ENCODE measurements at regions not wholly inside any gene's neighbourhood (a gene's known extent, or its start where the extent isn't known, plus 50 kb on each side); places are given as distances from the start of the nearest gene placed in this dataset.
"Not testable (repeated sequence)": the region's sequence is repeated elsewhere in the genome, so short reads cannot be mapped to it uniquely, and the experiment has no call there.

DNA sequence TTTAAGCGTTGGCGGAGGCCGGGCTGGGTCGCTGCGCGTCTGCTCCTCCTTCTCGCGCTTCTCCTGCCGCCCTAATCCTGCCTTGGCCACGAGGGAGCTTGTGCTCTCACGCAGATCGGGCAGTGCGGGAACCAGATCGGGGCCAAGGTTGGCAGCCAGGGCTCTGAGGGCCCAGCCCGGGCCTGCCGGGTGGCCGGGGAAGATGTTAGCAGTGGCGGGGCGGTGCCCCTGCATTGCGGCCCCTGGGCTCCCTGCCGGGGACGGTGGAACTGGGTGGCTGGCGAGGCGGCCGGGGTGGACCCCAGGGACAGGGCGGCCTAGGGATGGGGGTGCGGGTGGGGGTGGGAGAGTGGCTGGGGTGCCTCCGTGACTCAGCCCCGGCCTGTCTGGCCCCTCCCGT, 297.4 kb downstream of the CACNA1B start:
- H3K36me3 Mint-ChIP-seq (ENCODE audit: insufficient read depth); ATAC-seq (replicated peaks; ENCODE audit: extremely low read depth, poor library complexity, severe bottlenecking); H3K4me1 Mint-ChIP-seq; H3K27ac Mint-ChIP-seq (ENCODE audit: low read depth); DNase-seq (ENCODE audit: low spot score in 2 of 2); H3K4me3 Mint-ChIP-seq; H3K9me3 Mint-ChIP-seq: not testable (repeated sequence)
- H3K27me3 Mint-ChIP-seq: peaks cover 23% of the 10 kb centered on the region

DNA sequence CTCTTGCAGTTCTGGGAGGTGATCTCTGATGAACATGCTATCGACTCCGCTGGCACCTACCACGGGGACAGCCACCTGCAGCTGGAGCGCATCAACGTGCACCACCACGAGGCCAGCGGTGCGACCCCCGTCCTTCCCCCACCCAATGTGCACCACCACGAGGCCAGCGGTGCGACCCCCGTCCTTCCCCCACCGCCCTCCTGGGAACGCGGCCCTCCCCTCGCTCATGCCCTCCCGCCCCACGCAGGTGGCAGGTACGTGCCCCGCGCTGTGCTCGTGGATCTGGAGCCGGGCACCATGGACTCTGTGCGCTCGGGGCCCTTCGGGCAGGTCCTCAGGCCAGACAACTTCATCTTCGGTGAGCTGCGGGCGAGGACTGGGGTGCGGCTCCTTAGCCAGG, 297.8 kb downstream of the CACNA1B start:
- H3K4me3 Mint-ChIP-seq; H3K27ac Mint-ChIP-seq (ENCODE audit: low read depth); H3K4me1 Mint-ChIP-seq; H3K9me3 Mint-ChIP-seq; DNase-seq (ENCODE audit: low spot score in 2 of 2); ATAC-seq (replicated peaks; ENCODE audit: extremely low read depth, poor library complexity, severe bottlenecking); H3K36me3 Mint-ChIP-seq (ENCODE audit: insufficient read depth): not testable (repeated sequence)
- peaks cover 23% of the 10 kb centered on the region for H3K27me3 Mint-ChIP-seq

DNA sequence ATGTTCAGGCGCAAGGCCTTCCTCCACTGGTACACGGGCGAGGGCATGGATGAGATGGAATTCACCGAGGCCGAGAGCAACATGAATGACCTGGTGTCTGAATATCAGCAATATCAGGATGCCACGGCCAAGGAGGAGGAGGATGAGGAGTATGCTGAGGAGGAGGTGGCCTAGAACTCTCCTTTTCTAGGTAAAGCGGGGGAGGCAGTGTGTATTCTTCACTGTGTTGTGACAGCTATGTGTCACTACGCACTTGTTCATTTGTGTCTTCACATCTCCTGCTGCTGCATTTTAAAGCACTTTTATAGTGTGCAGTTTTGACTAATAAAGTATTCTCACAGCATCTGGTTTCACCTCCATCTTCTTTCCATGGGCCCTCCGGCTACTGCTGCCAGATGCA, 299.5 kb downstream of the CACNA1B start:
- H3K27me3 Mint-ChIP-seq: peaks cover 23% of the 10 kb centered on the region
- ATAC-seq (replicated peaks; ENCODE audit: extremely low read depth, poor library complexity, severe bottlenecking); H3K9me3 Mint-ChIP-seq; DNase-seq (ENCODE audit: low spot score in 2 of 2); H3K36me3 Mint-ChIP-seq (ENCODE audit: insufficient read depth); H3K4me1 Mint-ChIP-seq; H3K4me3 Mint-ChIP-seq; H3K27ac Mint-ChIP-seq (ENCODE audit: low read depth): not testable (repeated sequence)

DNA sequence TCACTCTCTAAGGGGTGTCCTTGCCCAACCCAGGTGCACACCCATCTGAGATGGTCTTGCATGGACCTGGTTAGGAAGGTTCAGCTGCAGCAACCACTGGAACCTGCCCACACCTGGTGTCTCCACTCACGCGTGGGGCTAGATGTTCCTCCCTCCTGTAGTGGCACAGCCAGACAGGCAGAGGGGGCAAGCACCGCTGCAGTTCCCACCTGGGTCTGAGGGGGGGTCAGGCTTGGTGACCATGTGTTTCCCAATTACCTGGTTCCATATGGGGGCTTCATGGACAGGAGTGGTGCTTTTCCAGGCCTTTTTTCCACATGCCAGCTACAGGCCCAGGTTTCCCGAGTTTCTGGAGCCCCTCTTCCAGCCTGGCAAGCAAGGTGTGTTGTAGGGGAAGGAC, 301.4 kb downstream of the CACNA1B start:
- not testable (repeated sequence) for H3K4me1 Mint-ChIP-seq; DNase-seq (ENCODE audit: low spot score in 2 of 2); ATAC-seq (replicated peaks; ENCODE audit: extremely low read depth, poor library complexity, severe bottlenecking); H3K9me3 Mint-ChIP-seq; H3K36me3 Mint-ChIP-seq (ENCODE audit: insufficient read depth); H3K27ac Mint-ChIP-seq (ENCODE audit: low read depth); H3K4me3 Mint-ChIP-seq
- peaks cover 23% of the 10 kb centered on the region for H3K27me3 Mint-ChIP-seq

DNA sequence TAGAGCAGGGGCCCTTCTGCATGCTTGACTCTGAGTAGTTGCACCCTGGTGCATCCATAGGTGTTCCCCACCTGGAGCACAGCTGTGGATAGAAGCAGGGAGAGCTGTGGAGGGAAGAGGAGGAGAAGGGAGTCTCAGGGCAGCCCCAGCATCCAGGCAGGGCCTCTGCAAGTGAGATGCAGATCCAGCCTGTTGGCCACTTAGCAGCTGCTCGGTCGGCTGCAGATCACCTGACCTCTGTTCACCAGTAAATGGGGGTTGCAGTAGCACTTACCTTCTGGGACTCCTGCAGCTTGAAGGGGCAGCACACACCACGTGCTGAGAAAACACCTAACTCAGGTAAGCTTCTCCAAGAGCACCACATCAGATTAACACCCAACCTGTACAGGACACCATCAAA, 302.1 kb downstream of the CACNA1B start:
- not testable (repeated sequence) for ATAC-seq (replicated peaks; ENCODE audit: extremely low read depth, poor library complexity, severe bottlenecking); H3K27ac Mint-ChIP-seq (ENCODE audit: low read depth); H3K36me3 Mint-ChIP-seq (ENCODE audit: insufficient read depth); H3K4me1 Mint-ChIP-seq; H3K9me3 Mint-ChIP-seq; DNase-seq (ENCODE audit: low spot score in 2 of 2); H3K4me3 Mint-ChIP-seq
- H3K27me3 Mint-ChIP-seq: peaks cover 23% of the 10 kb centered on the region

DNA sequence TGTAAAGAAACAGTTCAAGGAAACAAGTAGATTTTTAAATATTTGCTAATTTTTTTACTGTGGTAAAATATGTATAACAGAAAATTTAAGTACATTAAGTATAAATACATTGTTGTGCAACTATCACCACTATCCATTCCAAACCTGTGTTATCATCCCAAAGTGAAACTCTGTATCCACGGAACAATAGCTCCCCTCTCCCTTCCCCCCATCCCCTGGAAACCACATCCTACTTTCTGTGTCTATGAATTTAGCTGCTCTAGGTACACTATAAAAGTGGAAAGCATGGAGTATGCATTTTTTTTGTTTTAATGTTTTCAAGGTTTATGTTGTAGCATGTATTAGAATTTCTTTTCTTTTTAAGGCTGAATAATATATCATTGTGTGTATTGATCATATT, 304.4 kb downstream of the CACNA1B start:
- not testable (repeated sequence) for H3K9me3 Mint-ChIP-seq; H3K36me3 Mint-ChIP-seq (ENCODE audit: insufficient read depth); H3K4me3 Mint-ChIP-seq; H3K4me1 Mint-ChIP-seq; H3K27ac Mint-ChIP-seq (ENCODE audit: low read depth); ATAC-seq (replicated peaks; ENCODE audit: extremely low read depth, poor library complexity, severe bottlenecking); DNase-seq (ENCODE audit: low spot score in 2 of 2)
- H3K27me3 Mint-ChIP-seq: peaks cover 30% of the 10 kb centered on the region

DNA sequence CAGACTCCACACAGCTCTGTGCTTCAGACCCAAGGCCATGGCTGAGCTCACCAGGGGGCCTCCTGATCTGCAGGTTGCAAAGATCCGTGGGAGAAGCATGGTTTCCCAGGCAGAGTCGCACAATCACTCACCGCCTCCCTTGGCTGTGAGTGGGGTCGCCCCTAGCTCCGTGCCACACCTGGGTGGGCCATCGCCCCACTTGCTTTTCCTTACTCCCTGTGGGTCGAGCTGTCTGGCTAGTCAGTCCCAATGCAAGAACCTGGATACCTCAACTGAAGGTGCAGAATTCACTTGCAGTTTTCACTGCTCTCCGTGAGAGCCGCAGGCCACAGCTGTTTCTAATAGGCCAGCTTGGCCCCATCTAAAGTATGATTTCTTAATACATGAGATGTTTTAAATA, 319.6 kb downstream of the CACNA1B start:
- not testable (repeated sequence) for H3K36me3 Mint-ChIP-seq (ENCODE audit: insufficient read depth); H3K9me3 Mint-ChIP-seq; H3K4me3 Mint-ChIP-seq; DNase-seq (ENCODE audit: low spot score in 2 of 2); ATAC-seq (replicated peaks; ENCODE audit: extremely low read depth, poor library complexity, severe bottlenecking); H3K27ac Mint-ChIP-seq (ENCODE audit: low read depth); H3K4me1 Mint-ChIP-seq
- peaks cover 12% of the 10 kb centered on the region for H3K27me3 Mint-ChIP-seq

DNA sequence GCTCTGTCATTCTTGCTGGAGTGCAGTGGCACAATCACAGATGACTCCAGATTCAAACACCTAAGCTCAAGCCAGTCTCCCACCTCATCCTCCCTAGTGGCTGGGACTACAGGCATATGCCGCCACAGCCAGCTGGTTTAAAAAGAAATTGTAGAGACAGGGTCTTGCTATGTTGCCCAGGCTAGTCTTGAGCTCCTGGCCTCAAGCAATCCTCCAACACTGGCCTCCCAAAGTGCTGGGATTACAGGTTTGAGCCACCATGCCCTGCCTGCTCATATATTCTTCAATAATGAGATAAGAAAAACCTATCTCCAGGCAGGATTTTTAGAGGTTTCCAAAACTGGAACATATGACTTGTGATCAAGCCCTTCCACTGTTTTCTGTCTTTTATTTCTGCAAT, 321.4 kb downstream of the CACNA1B start:
- H3K27ac Mint-ChIP-seq (ENCODE audit: low read depth); H3K4me1 Mint-ChIP-seq; H3K36me3 Mint-ChIP-seq (ENCODE audit: insufficient read depth); H3K9me3 Mint-ChIP-seq; H3K4me3 Mint-ChIP-seq; DNase-seq (ENCODE audit: low spot score in 2 of 2); ATAC-seq (replicated peaks; ENCODE audit: extremely low read depth, poor library complexity, severe bottlenecking): not testable (repeated sequence)
- peaks cover 12% of the 10 kb centered on the region for H3K27me3 Mint-ChIP-seq

DNA sequence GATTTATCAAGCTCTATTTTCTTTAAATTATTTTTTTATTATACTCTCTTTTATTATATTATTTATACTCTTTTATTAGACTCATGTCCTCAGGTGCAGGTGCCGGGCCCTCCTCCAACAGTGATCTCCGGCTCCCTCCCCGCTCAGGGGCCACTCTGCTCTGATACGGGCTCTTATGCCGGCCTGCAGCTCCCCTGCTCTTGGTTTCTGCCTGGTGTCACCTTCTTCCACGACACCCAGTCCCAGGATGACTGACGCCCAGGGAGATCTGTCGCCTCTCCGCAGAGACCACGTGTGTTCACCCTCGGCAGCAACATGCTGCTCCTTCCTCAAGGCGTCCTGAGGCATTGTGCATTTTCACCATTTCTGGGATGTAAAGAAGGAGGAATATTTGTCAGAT, 322.3 kb downstream of the CACNA1B start:
- not testable (repeated sequence) for ATAC-seq (replicated peaks; ENCODE audit: extremely low read depth, poor library complexity, severe bottlenecking); H3K36me3 Mint-ChIP-seq (ENCODE audit: insufficient read depth); H3K4me1 Mint-ChIP-seq; H3K27ac Mint-ChIP-seq (ENCODE audit: low read depth); H3K4me3 Mint-ChIP-seq; H3K9me3 Mint-ChIP-seq; DNase-seq (ENCODE audit: low spot score in 2 of 2)
- peaks cover 12% of the 10 kb centered on the region for H3K27me3 Mint-ChIP-seq

DNA sequence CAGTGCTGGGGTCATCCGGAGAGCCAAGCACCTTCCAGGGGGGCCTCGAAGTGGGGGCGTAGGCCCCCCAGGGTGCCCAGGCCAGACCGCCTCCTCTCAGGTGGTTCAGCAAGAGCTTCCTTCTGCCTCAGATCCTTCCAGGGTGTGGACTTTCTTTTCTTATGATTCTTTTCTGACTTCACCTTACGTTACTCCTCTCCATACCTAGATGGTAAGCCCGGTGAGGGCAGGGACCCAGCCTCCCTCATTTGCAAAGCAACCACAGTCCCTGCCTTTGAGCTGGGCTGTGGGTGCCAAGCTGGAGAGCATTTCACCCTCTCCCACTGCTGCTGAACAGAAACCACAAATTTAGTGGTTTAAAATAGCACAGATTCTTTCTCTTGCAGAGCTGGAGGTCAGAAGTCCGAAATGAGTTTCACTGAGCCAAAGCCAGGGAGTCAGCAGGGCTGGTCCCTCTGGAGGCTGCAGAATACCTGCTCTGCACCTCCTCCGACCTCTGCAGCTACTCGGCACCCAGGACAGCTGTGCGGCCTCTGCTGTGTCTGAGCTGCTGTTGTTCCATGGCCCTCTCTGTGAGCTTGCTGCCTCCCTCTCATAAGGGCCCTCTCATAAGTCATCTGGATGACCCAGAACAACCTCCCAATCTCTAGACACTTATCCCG, 323.0 kb downstream of the CACNA1B start:
- peaks cover 12% of the 10 kb centered on the region for H3K27me3 Mint-ChIP-seq
- not testable (repeated sequence) for H3K4me1 Mint-ChIP-seq; ATAC-seq (replicated peaks; ENCODE audit: extremely low read depth, poor library complexity, severe bottlenecking); H3K27ac Mint-ChIP-seq (ENCODE audit: low read depth); DNase-seq (ENCODE audit: low spot score in 2 of 2); H3K36me3 Mint-ChIP-seq (ENCODE audit: insufficient read depth); H3K4me3 Mint-ChIP-seq; H3K9me3 Mint-ChIP-seq

DNA sequence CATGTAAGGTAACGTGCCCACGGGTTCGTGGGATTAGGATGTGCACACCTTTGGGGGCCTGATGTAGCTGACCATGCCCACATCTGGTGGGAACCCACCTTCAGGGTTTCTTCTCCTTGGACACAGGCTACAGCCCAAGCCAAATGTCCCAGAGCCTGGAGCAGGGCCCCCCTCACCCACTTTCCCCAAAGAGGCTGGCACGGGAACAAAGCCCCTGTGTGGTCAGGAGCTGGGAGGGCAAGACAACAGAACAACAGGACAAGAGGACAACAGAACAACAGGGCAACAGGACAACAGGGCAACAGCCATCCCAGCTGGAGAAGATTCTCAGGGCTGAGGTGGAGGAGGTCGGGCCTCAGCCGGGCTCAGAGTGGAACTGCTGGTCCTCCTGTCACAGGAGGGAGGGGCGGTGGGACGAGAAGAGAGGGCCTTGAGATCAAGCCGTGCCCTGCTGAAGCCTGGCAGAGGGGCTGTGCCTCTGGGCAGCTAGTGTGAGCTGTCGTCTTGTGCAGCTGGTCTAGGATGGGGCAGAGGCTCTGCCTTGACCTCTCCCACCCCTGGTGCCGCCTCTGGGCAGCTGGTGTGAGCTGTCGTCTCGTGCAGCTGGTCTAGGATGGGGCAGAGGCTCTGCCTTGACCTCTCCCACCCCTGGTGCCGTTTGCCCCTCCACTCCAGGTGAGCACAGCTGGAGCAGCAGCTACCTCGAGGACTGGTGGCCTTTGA, 323.7 kb downstream of the CACNA1B start:
- ATAC-seq (replicated peaks; ENCODE audit: extremely low read depth, poor library complexity, severe bottlenecking); H3K9me3 Mint-ChIP-seq; H3K4me3 Mint-ChIP-seq; H3K36me3 Mint-ChIP-seq (ENCODE audit: insufficient read depth); DNase-seq (ENCODE audit: low spot score in 2 of 2); H3K4me1 Mint-ChIP-seq; H3K27ac Mint-ChIP-seq (ENCODE audit: low read depth): not testable (repeated sequence)
- H3K27me3 Mint-ChIP-seq: peaks cover 12% of the 10 kb centered on the region

DNA sequence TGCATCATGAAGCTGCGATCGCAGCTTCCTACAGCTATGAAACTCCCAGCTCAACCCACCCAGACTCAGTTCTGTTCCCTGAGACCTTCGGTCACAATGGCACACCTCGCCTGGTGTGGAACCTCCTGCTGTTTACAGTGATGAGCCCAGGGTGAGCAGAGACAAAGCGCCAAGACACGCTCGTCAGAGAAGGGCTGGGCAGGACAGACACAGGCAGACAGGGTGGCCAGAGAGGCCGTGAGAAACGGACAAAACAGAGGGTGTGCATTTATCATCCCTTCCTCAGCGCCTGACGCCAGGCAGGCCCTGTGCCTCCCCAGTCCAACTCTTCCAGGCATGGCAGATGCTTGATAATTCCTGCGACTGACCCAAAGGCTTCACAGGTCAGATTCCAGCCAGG, 324.5 kb downstream of the CACNA1B start:
- H3K4me1 Mint-ChIP-seq; ATAC-seq (replicated peaks; ENCODE audit: extremely low read depth, poor library complexity, severe bottlenecking); H3K36me3 Mint-ChIP-seq (ENCODE audit: insufficient read depth); H3K9me3 Mint-ChIP-seq; H3K27ac Mint-ChIP-seq (ENCODE audit: low read depth); H3K4me3 Mint-ChIP-seq; DNase-seq (ENCODE audit: low spot score in 2 of 2): not testable (repeated sequence)
- peaks cover 12% of the 10 kb centered on the region for H3K27me3 Mint-ChIP-seq

DNA sequence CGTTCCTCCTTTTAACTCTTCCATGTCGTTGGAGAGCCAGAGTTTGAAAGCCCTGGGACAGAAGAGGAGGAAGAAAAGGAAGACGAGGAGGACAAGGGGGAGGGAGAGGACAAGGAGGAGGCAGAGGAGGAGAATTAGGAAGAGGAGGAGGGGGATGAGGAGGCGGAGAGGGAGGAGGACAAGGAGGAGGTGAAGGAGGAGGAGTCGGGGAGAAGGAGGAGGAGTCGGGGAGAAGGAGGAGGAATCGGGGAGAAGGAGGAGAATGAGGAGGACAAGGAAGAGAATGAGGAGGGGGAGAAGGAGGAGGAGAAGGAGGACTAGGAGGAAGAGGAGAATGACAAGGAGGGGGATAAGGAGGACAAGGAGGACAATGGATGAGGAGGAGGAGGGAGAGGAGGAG, 325.7 kb downstream of the CACNA1B start:
- H3K36me3 Mint-ChIP-seq (ENCODE audit: insufficient read depth); H3K4me1 Mint-ChIP-seq; H3K9me3 Mint-ChIP-seq; DNase-seq (ENCODE audit: low spot score in 2 of 2); ATAC-seq (replicated peaks; ENCODE audit: extremely low read depth, poor library complexity, severe bottlenecking); H3K4me3 Mint-ChIP-seq; H3K27ac Mint-ChIP-seq (ENCODE audit: low read depth): not testable (repeated sequence)
- H3K27me3 Mint-ChIP-seq: peaks cover 12% of the 10 kb centered on the region

Data from central memory CD8-positive, alpha-beta T cell (primary cell).